ENCODE measurements at regions not wholly inside any gene's neighbourhood (a gene's known extent, or its start where the extent isn't known, plus 50 kb on each side); places are given as distances from the start of the nearest gene placed in this dataset.

DNA sequence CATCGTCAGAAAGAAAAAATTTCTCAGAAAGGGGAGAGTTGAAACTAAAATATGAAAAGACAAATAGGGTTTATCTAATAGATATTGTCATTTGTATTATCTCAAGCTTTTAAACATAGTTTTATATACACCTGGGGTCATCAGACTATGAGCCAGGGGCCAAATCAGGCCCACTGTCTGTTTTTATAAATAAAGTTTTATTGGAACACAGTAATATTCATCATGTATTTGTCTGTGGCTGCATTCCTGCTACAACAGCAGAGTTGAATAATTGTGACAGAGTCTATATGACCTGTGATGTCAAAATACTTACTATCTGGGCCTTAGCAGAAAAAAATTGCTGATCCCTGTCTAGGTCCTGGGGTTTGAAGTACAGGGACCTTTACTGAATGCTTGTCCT, 120.5 kb upstream of the RUNX1 start (continued):
- TF ChIP-seq, protein P1, sequence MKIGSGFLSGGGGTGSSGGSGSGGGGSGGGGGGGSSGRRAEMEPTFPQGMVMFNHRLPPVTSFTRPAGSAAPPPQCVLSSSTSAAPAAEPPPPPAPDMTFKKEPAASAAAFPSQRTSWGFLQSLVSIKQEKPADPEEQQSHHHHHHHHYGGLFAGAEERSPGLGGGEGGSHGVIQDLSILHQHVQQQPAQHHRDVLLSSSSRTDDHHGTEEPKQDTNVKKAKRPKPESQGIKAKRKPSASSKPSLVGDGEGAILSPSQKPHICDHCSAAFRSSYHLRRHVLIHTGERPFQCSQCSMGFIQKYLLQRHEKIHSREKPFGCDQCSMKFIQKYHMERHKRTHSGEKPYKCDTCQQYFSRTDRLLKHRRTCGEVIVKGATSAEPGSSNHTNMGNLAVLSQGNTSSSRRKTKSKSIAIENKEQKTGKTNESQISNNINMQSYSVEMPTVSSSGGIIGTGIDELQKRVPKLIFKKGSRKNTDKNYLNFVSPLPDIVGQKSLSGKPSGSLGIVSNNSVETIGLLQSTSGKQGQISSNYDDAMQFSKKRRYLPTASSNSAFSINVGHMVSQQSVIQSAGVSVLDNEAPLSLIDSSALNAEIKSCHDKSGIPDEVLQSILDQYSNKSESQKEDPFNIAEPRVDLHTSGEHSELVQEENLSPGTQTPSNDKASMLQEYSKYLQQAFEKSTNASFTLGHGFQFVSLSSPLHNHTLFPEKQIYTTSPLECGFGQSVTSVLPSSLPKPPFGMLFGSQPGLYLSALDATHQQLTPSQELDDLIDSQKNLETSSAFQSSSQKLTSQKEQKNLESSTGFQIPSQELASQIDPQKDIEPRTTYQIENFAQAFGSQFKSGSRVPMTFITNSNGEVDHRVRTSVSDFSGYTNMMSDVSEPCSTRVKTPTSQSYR (CRISPR knock-in tag; IDR thresholded peaks at IDR 0.05; ENCODE audit: borderline replicate concordance), result no peak
- TF ChIP-seq NKX3-1 (CRISPR knock-in tag; IDR thresholded peaks at IDR 0.05) (no peak), SKI (IDR thresholded peaks at IDR 0.05; ENCODE audit: partially characterized antibody) (no peak)
- TF ChIP-seq, protein P2, sequence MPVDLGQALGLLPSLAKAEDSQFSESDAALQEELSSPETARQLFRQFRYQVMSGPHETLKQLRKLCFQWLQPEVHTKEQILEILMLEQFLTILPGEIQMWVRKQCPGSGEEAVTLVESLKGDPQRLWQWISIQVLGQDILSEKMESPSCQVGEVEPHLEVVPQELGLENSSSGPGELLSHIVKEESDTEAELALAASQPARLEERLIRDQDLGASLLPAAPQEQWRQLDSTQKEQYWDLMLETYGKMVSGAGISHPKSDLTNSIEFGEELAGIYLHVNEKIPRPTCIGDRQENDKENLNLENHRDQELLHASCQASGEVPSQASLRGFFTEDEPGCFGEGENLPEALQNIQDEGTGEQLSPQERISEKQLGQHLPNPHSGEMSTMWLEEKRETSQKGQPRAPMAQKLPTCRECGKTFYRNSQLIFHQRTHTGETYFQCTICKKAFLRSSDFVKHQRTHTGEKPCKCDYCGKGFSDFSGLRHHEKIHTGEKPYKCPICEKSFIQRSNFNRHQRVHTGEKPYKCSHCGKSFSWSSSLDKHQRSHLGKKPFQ (CRISPR knock-in tag; IDR thresholded peaks at IDR 0.05; ENCODE audit: insufficient replicate concordance), result no peak
- TF ChIP-seq, protein P3, sequence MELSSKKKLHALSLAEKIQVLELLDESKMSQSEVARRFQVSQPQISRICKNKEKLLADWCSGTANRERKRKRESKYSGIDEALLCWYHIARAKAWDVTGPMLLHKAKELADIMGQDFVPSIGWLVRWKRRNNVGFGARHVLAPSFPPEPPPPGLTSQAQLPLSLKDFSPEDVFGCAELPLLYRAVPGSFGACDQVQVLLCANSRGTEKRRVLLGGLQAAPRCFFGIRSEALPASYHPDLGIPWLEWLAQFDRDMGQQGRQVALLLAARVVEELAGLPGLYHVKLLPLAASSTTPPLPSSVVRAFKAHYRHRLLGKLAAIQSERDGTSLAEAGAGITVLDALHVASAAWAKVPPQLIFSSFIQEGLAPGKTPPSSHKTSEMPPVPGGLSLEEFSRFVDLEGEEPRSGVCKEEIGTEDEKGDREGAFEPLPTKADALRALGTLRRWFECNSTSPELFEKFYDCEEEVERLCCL (CRISPR knock-in tag; IDR thresholded peaks at IDR 0.05; ENCODE audit: borderline replicate concordance), result no peak

DNA sequence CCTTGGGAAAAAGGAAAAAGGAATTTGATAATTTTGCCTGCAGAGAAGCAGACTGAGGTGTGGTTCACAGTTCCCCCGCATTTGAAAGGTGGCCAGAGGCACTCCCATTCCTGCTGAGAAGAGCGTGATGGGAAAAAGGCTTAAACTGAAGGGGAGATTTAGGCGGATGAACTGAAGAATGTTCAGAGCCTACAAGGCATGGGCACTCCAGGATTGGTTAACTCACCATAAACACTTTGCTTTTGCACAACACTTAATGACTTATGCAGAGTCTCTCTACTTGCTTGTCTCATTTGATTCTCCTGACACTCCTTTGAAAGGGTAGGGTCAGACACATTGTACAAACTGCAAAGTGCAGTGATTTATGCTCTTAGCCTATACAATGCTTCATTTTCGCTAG, 119.6 kb upstream of the RUNX1 start:
- FAIRE-seq, result no peak
- intact Hi-C loops (cut with micrococcal nuclease; ENCODE audit: unreplicated experiment), result no loop called here
- ChIA-PET POLR2A (no interaction called here), CTCF (ENCODE audit: low intra/inter-chr PET ratio, low total read pairs) (no interaction called here)
- Histone ChIP-seq H3K9ac (ENCODE audit: insufficient read depth, low read depth, low read length) (no peak overlapping the region), H3K4me1 (ENCODE audit: insufficient read depth, low read length) (no peaks in the 10 kb centered on the region), H3K27ac (ENCODE audit: extremely low read length, insufficient read depth, low read length) (no peak overlapping the region), H2AFZ (ENCODE audit: low read length) (no peak overlapping the region), H3K79me2 (ENCODE audit: insufficient read depth, low read length) (no peaks in the 10 kb centered on the region), H3K27me3 (ENCODE audit: control insufficient read depth in 1 of 2, insufficient read depth in 2 of 2, low read length in 2 of 2) (no peaks in the 10 kb centered on the region; a peak in 1 of 5 replicates), H3K4me3 (replicated peaks in 1 of 3; ENCODE audit: insufficient read depth in 1 of 3, low read depth in 2 of 3, low read length in 3 of 3) (no peak overlapping the region), H3K4me2 (ENCODE audit: low read depth, low read length) (no peak overlapping the region), H3K36me3 (replicated peaks in 1 of 2; ENCODE audit: control insufficient read depth in 1 of 2, insufficient read depth in 2 of 2, low read length in 2 of 2) (no peaks in the 10 kb centered on the region), H3K9me3 (ENCODE audit: low read length) (no peaks in the 10 kb centered on the region), H4K20me1 (ENCODE audit: insufficient read depth, low read length) (no peaks in the 10 kb centered on the region)
- WGBS (ENCODE audit: low lambda C conversion rate), result 53% methylated on average over 4 of the region's 4 CpGs
- in situ Hi-C loops (cut with HindIII; ENCODE audit: extremely low pct_ligation_motif_present, low pct_unique_long_range_greater_than_20kb), result no loop called here
- BruUV-seq (replicated peaks), result no TSS peak
- no peak for DNase-seq (ENCODE audit: low spot score)
- TF ChIP-seq ZNF451 (CRISPR knock-in tag; IDR thresholded peaks at IDR 0.05) (no peak), TSC22D2 (CRISPR knock-in tag; IDR thresholded peaks at IDR 0.05; ENCODE audit: borderline replicate concordance) (no peak), PLRG1 (conservative IDR thresholded peaks at IDR 0.05) (no peak), ZNF205 (CRISPR knock-in tag; IDR thresholded peaks at IDR 0.05) (no peak), HMG20A (CRISPR knock-in tag; IDR thresholded peaks at IDR 0.05; ENCODE audit: borderline replicate concordance) (no peak), ARNTL (CRISPR knock-in tag; IDR thresholded peaks at IDR 0.05) (no peak), FOSL1 (CRISPR knock-in tag; IDR thresholded peaks at IDR 0.05; ENCODE audit: borderline replicate concordance) (no peak), ZNF773 (CRISPR knock-in tag; IDR thresholded peaks at IDR 0.05; ENCODE audit: borderline replicate concordance) (no peak), NFE2L1 (CRISPR knock-in tag; IDR thresholded peaks at IDR 0.05; ENCODE audit: borderline replicate concordance) (no peak), ZNF678 (CRISPR knock-in tag; IDR thresholded peaks at IDR 0.05) (no peak)
- TF ChIP-seq, protein P4, sequence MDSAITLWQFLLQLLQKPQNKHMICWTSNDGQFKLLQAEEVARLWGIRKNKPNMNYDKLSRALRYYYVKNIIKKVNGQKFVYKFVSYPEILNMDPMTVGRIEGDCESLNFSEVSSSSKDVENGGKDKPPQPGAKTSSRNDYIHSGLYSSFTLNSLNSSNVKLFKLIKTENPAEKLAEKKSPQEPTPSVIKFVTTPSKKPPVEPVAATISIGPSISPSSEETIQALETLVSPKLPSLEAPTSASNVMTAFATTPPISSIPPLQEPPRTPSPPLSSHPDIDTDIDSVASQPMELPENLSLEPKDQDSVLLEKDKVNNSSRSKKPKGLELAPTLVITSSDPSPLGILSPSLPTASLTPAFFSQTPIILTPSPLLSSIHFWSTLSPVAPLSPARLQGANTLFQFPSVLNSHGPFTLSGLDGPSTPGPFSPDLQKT (CRISPR knock-in tag; IDR thresholded peaks at IDR 0.05; ENCODE audit: borderline replicate concordance), result no peak
- ATAC-seq, result no peak

Data from HepG2 (cell line).